Activated CD4-positive, alpha-beta T cell treated with anti-CD3 and anti-CD28 coated beads for 36 hours (primary cell): ENCODE measurements at regions not wholly inside any gene's neighbourhood (a gene's known extent, or its start where the extent isn't known, plus 50 kb on each side); places are given as distances from the start of the nearest gene placed in this dataset.

Experiments used
- ATAC-seq: fragments of 200-7000 bp; cut with Tn5 transposase; one replicate; pipeline ENCODE4 v1.10.0; 2021; ENCODE audit warnings: mild to moderate bottlenecking, moderate library complexity
- CTCF ChIA-PET: fragments of 350-600 bp; sonication (Branson Sonifier 250); formaldehyde crosslinking; loops from one replicate; lab custom pipeline; 2021; ENCODE audit warnings: antibody characterized with exemption; lab: Charles Lee
- POLR2A ChIA-PET: fragments of 350-600 bp; sonication (Branson Sonifier 250); formaldehyde crosslinking; loops from one replicate; lab custom pipeline; 2021; ENCODE audit warnings: antibody characterized with exemption, inconsistent platforms; lab: Charles Lee
- DNase-seq: peaks from one replicate; pipeline ENCODE4 v3.0.0-alpha.2; 2020
- H3K27ac Mint-ChIP-seq: one replicate; pipeline ENCODE4 v1.8.0; 2021; ENCODE audit warnings: mixed read lengths
- H3K27me3 Mint-ChIP-seq: one replicate; pipeline ENCODE4 v1.8.0; 2021; ENCODE audit warnings: mixed read lengths
- H3K36me3 Mint-ChIP-seq: one replicate; pipeline ENCODE4 v1.8.0; 2021; ENCODE audit warnings: low read depth, mixed read lengths
- H3K4me1 Mint-ChIP-seq: one replicate; pipeline ENCODE4 v1.8.0; 2021; ENCODE audit warnings: mixed read lengths
- H3K4me3 Mint-ChIP-seq: one replicate; pipeline ENCODE4 v1.8.0; 2021; ENCODE audit warnings: mild to moderate bottlenecking, moderate library complexity, mixed read lengths
- H3K9me3 Mint-ChIP-seq: one replicate; pipeline ENCODE4 v1.8.0; 2021; ENCODE audit warnings: low read depth, mixed read lengths
- intact Hi-C, 2 experiments: fragments of 100-400 bp; cut with DNase I in 1 of 2; cut with micrococcal nuclease in 1 of 2; formaldehyde crosslinking; loops; one replicate each; pipeline versions ENCODE4 v1.14.2 to v1.15.1; 2022 to 2024; cut with DNase I, micrococcal nuclease

DNA sequence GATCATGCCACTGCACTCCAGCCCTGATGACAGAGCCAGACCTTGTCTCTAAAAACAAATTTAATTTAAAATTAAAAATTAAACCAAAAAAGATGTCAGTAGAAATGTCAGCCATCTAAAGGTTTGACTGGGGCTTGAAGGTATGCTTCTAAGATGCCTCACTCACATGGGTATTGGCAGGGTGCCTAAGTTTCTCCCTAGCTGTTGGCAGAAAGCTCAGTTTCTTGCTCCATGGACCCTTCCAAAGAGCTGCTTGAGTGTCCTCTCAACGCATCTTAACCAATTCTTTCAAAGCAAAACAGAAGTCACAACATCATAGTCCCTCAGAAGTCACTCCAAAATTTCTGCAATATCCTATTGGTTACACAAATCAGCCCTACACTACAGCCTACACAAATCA is 231.0 kb upstream of the ADGRL2 start:
- Mint-ChIP-seq H3K27ac (no peak overlapping the region), H3K9me3 (no peaks in the 10 kb centered on the region), H3K36me3 (no peaks in the 10 kb centered on the region), H3K27me3 (no peaks in the 10 kb centered on the region), H3K4me3 (no peak overlapping the region), H3K4me1 (no peaks in the 10 kb centered on the region)
- ChIA-PET CTCF (no interaction called here), POLR2A (no interaction called here)
- ATAC-seq = no peak
- no peak for DNase-seq
- intact Hi-C loops = no loop called here

DNA sequence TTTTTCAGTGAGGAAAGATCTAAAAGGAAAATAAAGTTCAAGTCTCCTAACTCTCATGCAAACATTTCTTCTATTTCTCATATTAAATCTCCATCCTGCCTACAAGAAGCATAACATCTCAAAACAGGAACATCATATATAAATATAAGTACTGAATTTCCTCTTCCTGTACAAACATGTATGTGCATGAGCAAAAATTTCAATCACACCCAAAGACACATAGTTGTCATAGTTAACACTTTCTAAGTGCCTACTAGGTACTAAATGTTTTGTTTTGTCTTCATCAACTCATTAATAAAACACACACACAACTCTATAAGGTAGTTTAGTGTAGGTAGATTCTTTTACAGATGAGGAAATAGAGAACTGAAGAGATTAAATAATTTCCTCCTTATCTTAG is 237.1 kb upstream of the ADGRL2 start:
- no peaks in the 10 kb centered on the region for H3K27me3 Mint-ChIP-seq
- ATAC-seq (no peak), DNase-seq (no peak)
- H3K9me3 Mint-ChIP-seq = no peaks in the 10 kb centered on the region
- H3K36me3 Mint-ChIP-seq = no peaks in the 10 kb centered on the region
- intact Hi-C loops = no loop called here
- no peaks in the 10 kb centered on the region for H3K4me1 Mint-ChIP-seq
- H3K27ac Mint-ChIP-seq = no peak overlapping the region
- POLR2A ChIA-PET = no interaction called here
- H3K4me3 Mint-ChIP-seq = no peak overlapping the region
- CTCF ChIA-PET = no interaction called here

DNA sequence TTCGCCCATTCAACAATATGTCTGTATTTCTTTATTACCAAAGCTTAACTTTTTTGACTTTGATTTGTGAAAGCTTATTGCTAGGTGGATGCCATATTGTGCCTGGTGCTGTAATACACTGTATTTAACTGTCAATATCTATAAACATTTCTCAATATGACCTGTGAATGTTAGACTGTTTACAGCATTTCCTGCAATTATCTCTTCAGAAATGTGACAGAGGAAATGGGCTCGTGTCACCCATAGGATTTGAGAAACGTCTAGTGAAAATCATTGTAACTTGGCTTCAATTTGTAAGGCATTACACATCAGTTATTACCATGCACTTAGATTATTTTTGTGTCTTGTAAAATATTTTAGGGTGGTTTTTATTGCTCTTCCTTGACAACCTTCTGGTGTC is 237.8 kb upstream of the ADGRL2 start:
- H3K9me3 Mint-ChIP-seq = no peaks in the 10 kb centered on the region
- ChIA-PET CTCF (no interaction called here), POLR2A (no interaction called here)
- no peaks in the 10 kb centered on the region for H3K36me3 Mint-ChIP-seq
- ATAC-seq (no peak), DNase-seq (no peak)
- H3K27ac Mint-ChIP-seq = no peak overlapping the region
- no peak overlapping the region for H3K4me3 Mint-ChIP-seq
- no peaks in the 10 kb centered on the region for H3K4me1 Mint-ChIP-seq
- H3K27me3 Mint-ChIP-seq = no peaks in the 10 kb centered on the region
- intact Hi-C loops = no loop called here

DNA sequence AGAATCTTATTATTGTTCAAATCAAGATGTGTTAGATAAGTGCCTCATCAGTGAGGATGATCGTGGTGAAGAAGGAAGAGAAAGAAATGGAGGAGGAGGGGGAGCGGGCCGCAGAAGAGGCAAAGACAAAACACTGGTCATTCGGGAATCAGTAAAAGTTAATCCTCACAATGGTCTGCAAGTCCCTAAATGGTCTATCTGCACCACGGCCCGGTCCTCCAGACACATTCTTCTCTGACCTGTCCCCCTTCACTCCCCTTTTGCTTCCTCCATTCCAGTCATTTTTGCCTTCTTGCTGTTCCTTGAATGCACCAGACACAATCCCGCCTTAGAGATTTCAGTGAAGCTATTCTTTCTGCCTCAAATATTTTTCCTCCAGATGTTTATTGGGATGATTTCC is 240.1 kb upstream of the ADGRL2 start:
- POLR2A ChIA-PET = no interaction called here
- Mint-ChIP-seq H3K36me3 (no peaks in the 10 kb centered on the region), H3K4me3 (no peak overlapping the region), H3K27me3 (no peaks in the 10 kb centered on the region), H3K4me1 (no peaks in the 10 kb centered on the region), H3K27ac (no peak overlapping the region), H3K9me3 (no peaks in the 10 kb centered on the region)
- intact Hi-C loops = no loop called here
- CTCF ChIA-PET = no interaction called here
- ATAC-seq (no peak), DNase-seq (no peak)

DNA sequence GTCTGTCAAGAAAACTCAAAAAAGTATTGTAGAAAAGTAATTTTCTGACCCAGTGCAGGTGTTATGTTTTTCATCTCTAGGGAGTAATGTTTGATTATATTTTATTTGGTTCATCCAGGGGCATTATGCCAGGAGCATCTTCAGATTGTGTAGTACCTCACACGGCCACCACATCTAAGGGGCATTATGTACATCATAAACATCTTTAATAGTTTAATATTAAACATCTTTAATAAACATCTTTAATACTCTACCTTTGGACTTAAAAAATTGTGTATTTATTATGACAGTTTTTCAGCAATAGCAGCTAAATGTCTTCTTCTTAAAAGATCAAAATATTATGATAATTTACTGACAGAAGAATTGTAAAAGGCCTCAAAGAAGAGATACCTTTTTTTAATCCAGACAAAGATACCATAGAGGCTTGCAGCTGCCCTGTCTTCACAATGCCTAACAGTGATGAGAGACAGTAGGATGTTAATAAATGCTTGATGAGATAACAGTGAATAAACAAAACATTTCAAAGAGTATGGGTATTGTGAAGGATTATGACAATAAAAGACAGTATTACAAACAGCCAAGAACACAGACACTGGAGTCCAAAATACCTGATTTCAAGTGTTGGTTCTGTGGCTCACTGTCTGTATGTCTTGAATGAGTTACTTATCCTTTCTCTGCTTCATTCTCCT is 240.9 kb upstream of the ADGRL2 start:
- ChIA-PET CTCF (no interaction called here), POLR2A (no interaction called here)
- ATAC-seq (no peak), DNase-seq (no peak)
- H3K4me1 Mint-ChIP-seq = no peaks in the 10 kb centered on the region
- H3K27ac Mint-ChIP-seq = no peak overlapping the region
- no peaks in the 10 kb centered on the region for H3K36me3 Mint-ChIP-seq
- no peaks in the 10 kb centered on the region for H3K27me3 Mint-ChIP-seq
- no peak overlapping the region for H3K4me3 Mint-ChIP-seq
- intact Hi-C loops = no loop called here
- H3K9me3 Mint-ChIP-seq = no peaks in the 10 kb centered on the region

DNA sequence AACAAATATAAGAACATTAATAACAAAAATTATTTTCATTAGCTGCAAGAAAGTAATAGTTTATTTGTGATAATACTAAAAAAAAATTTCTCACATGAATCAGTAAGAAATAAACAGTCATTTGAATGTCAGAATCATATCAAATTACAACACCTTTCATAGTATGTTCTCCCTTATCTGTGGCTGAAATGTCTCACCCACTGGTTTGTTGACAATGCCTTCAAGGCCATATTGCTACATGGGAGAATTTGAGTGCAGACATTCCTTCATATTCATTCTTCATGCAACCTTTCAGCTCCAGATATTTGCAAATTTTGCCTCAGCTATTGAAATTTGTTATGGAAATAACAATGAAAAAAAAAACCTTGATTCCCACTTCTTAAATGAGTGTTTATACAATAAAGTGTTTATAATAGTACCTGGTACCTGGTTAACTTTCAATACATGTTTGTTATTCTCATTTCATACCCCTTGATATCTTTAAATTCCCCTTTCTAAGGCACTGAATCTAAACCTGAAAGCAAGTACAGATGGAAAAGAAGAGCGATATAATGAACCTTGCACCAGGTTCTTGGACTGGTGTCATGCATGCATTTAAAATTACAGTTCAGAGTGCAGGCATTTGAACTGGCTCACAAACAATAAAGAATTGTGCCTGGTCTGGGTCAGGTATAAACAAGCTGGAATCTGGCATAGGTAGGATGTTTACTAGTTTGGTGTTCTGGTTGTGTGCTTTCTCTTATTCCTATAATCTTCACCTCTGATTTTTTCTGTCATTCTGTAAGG is 242.2 kb upstream of the ADGRL2 start:
- H3K27ac Mint-ChIP-seq = no peak overlapping the region
- intact Hi-C loops = no loop called here
- ATAC-seq (no peak), DNase-seq (no peak)
- no peaks in the 10 kb centered on the region for H3K27me3 Mint-ChIP-seq
- no peaks in the 10 kb centered on the region for H3K36me3 Mint-ChIP-seq
- no peak overlapping the region for H3K4me3 Mint-ChIP-seq
- CTCF ChIA-PET = interaction anchor here (0.7 kb wide), 1 partner anchor 19 kb away, joined by 3 read pairs; no protein-coding TSS in a partner anchor
- POLR2A ChIA-PET = no interaction called here
- H3K4me1 Mint-ChIP-seq = no peaks in the 10 kb centered on the region
- no peaks in the 10 kb centered on the region for H3K9me3 Mint-ChIP-seq

DNA sequence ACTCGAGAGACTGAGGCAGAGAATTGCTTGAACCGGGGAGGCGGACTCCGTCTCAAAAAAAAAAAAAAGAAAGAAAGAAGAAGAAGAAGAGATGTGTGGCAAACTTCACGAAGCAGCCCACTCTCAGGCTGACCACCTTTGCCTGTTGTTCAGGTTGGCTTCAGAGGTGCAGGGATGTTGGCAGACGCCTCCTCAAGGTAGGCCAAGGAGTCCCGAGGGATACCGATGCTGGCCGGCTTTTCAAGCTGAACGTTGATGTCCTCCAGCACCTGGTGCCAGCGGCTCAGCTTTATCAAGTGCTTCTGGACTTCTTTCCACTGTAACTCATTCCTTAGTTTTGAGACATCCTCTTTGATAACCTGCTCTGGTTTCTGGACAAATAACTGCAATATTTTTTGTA is 243.8 kb upstream of the ADGRL2 start:
- POLR2A ChIA-PET = interaction anchor here (0.6 kb wide), 1 partner anchor 398 kb away, joined by 4 read pairs; no protein-coding TSS in a partner anchor
- ATAC-seq (no peak), DNase-seq (no peak)
- Mint-ChIP-seq H3K4me3 (no peak overlapping the region), H3K9me3 (no peaks in the 10 kb centered on the region), H3K36me3 (no peaks in the 10 kb centered on the region), H3K4me1 (no peaks in the 10 kb centered on the region), H3K27me3 (no peaks in the 10 kb centered on the region), H3K27ac (no peak overlapping the region)
- intact Hi-C loops = no loop called here
- CTCF ChIA-PET = no interaction called here

DNA sequence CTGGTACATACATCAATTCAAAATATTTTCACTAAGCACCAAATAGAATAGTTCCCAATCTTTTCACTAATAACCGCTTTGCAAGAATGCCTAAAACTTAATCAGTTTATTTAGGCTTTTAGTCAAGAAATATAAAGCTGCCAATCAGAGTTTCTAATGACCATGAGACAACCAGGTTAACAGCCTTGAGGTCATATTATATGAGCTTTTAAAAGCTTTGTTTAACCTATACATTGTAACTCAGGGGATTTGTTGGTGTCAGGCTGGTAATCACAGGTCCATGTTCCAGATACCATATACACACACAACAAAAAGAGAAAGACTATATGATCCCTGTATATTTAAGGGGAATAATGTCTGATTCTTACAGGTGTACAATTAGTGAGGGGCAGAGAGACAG is 246.2 kb upstream of the ADGRL2 start:
- no peak for ATAC-seq
- intact Hi-C loops = no loop called here
- H3K4me3 Mint-ChIP-seq = no peak overlapping the region
- no peaks in the 10 kb centered on the region for H3K27me3 Mint-ChIP-seq
- H3K4me1 Mint-ChIP-seq = no peaks in the 10 kb centered on the region
- POLR2A ChIA-PET = no interaction called here
- CTCF ChIA-PET = interaction anchor here (0.7 kb wide), 1 partner anchor 1010 kb away, joined by 3 read pairs; no protein-coding TSS in a partner anchor
- no peak overlapping the region for H3K27ac Mint-ChIP-seq
- no peak for DNase-seq
- no peaks in the 10 kb centered on the region for H3K36me3 Mint-ChIP-seq
- no peaks in the 10 kb centered on the region for H3K9me3 Mint-ChIP-seq

DNA sequence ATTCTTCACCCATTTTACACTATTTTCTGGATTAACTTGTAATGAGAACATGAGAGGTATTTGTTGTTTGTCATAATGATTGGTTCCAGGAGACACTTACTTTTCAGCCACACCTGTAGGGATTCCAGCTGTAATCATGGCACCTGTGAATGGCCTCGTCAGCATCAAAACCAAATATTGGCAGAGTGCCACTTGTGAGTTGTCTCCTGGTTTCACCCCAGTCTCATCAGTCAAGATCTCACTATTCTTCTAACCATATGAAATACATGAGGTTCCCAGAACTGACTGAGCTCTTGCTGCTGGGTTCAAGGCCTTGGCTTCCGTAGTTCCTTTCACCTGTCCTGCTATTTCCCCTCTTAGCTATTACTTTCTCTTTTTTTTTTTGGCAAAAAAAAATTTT is 246.6 kb upstream of the ADGRL2 start:
- CTCF ChIA-PET = interaction anchor here (0.5 to 0.7 kb wide), 2 partner anchors 450 to 1011 kb away, joined by 3 read pairs; no protein-coding TSS in a partner anchor
- no peak for ATAC-seq
- intact Hi-C loops = no loop called here

DNA sequence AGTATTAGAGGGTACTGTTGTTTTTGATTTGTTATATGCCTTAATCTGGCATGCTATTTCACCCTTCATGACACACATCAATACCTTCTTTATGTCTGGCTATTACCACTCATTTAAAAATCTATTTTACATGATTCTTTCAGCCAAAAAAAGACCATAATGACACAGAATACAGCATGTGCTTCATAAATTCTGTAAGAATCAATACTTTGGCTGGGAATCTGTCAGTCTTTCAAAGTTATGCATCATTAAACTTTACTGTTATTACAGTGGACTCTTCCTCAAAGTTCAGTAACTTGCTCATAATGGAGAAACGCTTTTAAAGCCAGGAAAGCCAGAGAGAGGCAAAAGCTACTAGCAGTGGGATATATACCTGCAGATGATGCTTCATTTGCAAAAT is 247.2 kb upstream of the ADGRL2 start:
- POLR2A ChIA-PET = no interaction called here
- Mint-ChIP-seq H3K27ac (no peak overlapping the region), H3K9me3 (no peaks in the 10 kb centered on the region), H3K4me1 (peaks cover 2% of the 10 kb centered on the region), H3K4me3 (no peak overlapping the region), H3K36me3 (no peaks in the 10 kb centered on the region), H3K27me3 (no peaks in the 10 kb centered on the region)
- CTCF ChIA-PET = interaction anchor here (0.5 kb wide), 1 partner anchor 450 kb away, joined by 3 read pairs; no protein-coding TSS in a partner anchor
- intact Hi-C loops = no loop called here
- DNase-seq = no peak
- ATAC-seq = no peak

More for the DNA sequence above, 246.6 kb upstream of the ADGRL2 start:
- DNase-seq = no peak
- Mint-ChIP-seq H3K27me3 (no peaks in the 10 kb centered on the region), H3K36me3 (no peaks in the 10 kb centered on the region), H3K4me1 (peaks cover under 1% of the 10 kb centered on the region), H3K4me3 (no peak overlapping the region), H3K27ac (no peak overlapping the region), H3K9me3 (no peaks in the 10 kb centered on the region)
- POLR2A ChIA-PET = no interaction called here

DNA sequence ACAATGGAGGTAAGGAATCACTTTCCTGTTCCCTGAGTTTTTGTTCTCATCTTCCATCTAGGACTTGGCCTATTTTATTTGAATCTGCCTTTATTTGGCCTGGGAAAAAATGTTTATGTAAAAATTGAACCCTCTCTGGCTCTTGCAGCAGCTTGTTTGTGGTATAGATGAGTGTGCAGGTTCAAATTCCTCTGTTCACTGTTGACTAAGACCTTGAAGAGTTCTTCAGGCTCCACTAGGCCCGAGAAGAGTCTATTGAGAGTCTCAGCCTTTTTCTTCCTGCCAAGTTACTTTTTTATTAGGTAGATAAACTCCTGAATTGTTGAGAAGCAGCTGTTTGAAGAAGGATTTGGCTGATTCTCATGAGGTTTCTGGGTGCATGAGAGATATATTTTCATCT is 248.8 kb upstream of the ADGRL2 start:
- POLR2A ChIA-PET = no interaction called here
- no peaks in the 10 kb centered on the region for H3K36me3 Mint-ChIP-seq
- no peaks in the 10 kb centered on the region for H3K27me3 Mint-ChIP-seq
- peaks cover 6% of the 10 kb centered on the region for H3K4me1 Mint-ChIP-seq
- H3K4me3 Mint-ChIP-seq = no peak overlapping the region
- no peaks in the 10 kb centered on the region for H3K9me3 Mint-ChIP-seq
- no peak overlapping the region for H3K27ac Mint-ChIP-seq
- ATAC-seq (no peak), DNase-seq (no peak)
- CTCF ChIA-PET = no interaction called here
- intact Hi-C loops = no loop called here

DNA sequence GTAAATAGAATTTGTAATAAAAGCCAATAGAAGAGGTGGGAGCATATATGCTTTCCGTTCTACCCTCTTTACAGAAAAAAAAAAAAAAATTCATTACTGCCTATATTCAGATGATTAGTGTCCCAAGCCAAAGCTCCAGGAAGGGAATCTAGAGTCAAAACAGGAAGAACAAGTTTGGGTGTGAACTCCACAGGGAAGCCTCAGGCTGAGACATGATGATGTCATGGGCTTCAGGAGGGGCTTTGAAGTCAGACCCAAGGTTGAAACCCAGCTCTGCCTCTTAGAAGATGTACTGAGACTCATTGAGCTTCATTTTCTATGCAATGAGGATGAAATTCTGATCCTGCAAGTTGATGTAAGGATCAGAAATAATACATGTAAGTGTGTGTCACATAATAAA is 250.0 kb upstream of the ADGRL2 start:
- DNase-seq (no peak), ATAC-seq (no peak)
- Mint-ChIP-seq H3K27me3 (no peaks in the 10 kb centered on the region), H3K4me3 (no peak overlapping the region), H3K36me3 (no peaks in the 10 kb centered on the region), H3K27ac (no peak overlapping the region), H3K9me3 (no peaks in the 10 kb centered on the region), H3K4me1 (peaks cover 6% of the 10 kb centered on the region)
- CTCF ChIA-PET = no interaction called here
- POLR2A ChIA-PET = no interaction called here
- intact Hi-C loops = no loop called here
